HL-60 (cell line): ENCODE measurements at regions not wholly inside any gene's neighbourhood (a gene's known extent, or its start where the extent isn't known, plus 50 kb on each side); places are given as distances from the start of the nearest gene placed in this dataset.

Experiments
- DNase-seq, 2 experiments: peaks; one replicate each; pipeline ENCODE4 v3.0.0-alpha.2; 2010 to 2020; ENCODE audit warnings: low read depth in 1 of 2, low spot score in 1 of 2
- H3K27ac ChIP-seq: fragments of 250-450 bp; sonication (Bioruptor Pico); replicated peaks from 2 replicates; pipeline ENCODE4 v1.5.1; 2020; ENCODE audit warnings: mild to moderate bottlenecking, moderate library complexity
- H3K27me3 ChIP-seq: fragments of 250-450 bp; sonication (Bioruptor Pico); 2 replicates; pipeline ENCODE4 v1.5.1; 2021; ENCODE audit warnings: mild to moderate bottlenecking, moderate library complexity; ENCODE audit not compliant: insufficient read depth, poor library complexity, severe bottlenecking
- H3K4me3 ChIP-seq: replicated peaks from 2 replicates; pipeline ENCODE4 v1.5.1; 2011; ENCODE audit warnings: mild to moderate bottlenecking, control low read depth, low read length; ENCODE audit not compliant: insufficient read depth
- CTCF ChIP-seq: IDR thresholded peaks from one replicate; pipeline ENCODE4 v1.5.1; 2011; ENCODE audit warnings: low read length, control low read depth, inconsistent platforms; ENCODE audit not compliant: insufficient read depth
- GABPA ChIP-seq: IDR thresholded peaks from 2 replicates; pipeline ENCODE4 v1.6.1; 2012; ENCODE audit warnings: low read depth
- POLR2AphosphoS5 ChIP-seq: IDR thresholded peaks from 2 replicates; pipeline ENCODE4 v1.6.1; 2012; ENCODE audit warnings: low read depth
- REST ChIP-seq: IDR thresholded peaks from 2 replicates; pipeline ENCODE4 v1.6.1; 2012; ENCODE audit warnings: low read depth; ENCODE audit not compliant: insufficient replicate concordance
- SPI1 ChIP-seq: IDR thresholded peaks from 2 replicates; pipeline ENCODE4 v1.6.1; 2012; ENCODE audit warnings: low read depth, mild to moderate bottlenecking, borderline replicate concordance

GRCh38 chr10:46220872-46221538 is 65.8 kb upstream of the ANTXRL start:
- H3K4me3 ChIP-seq: no peak overlapping the region
- no peak for DNase-seq
- no peak for TF ChIP-seq GABPA
- TF ChIP-seq REST: no peak
- no peak for TF ChIP-seq CTCF
- no peak for TF ChIP-seq SPI1
- TF ChIP-seq POLR2AphosphoS5: no peak
- H3K27ac ChIP-seq: no peak overlapping the region
- no peaks in the 10 kb centered on the region for H3K27me3 ChIP-seq

GRCh38 chr10:46222364-46222935 is 64.3 kb upstream of the ANTXRL start:
- TF ChIP-seq GABPA (no peak), REST (no peak), SPI1 (no peak), POLR2AphosphoS5 (no peak), CTCF (no peak)
- H3K4me3 ChIP-seq: no peak overlapping the region
- no peaks in the 10 kb centered on the region for H3K27me3 ChIP-seq
- no peak overlapping the region for H3K27ac ChIP-seq
- DNase-seq: no peak

- no peaks in the 10 kb centered on the region for H3K27me3 ChIP-seq
- H3K27ac ChIP-seq: no peak overlapping the region
- no peak for TF ChIP-seq POLR2AphosphoS5
- TF ChIP-seq SPI1: no peak
- TF ChIP-seq CTCF: no peak
- no peak for TF ChIP-seq GABPA
- no peak for TF ChIP-seq REST
- no peak overlapping the region for H3K4me3 ChIP-seq
- DNase-seq: no peak
Measured at GRCh38 chr10:46223064-46223480, 63.7 kb upstream of the ANTXRL start.
